Stimulated activated CD4-positive, alpha-beta T cell treated with anti-CD3 and anti-CD28 coated beads, TNF-alpha, amount 100 ng/mL, for 4 hours (primary cell): ENCODE measurements at regions not wholly inside any gene's neighbourhood (a gene's known extent, or its start where the extent isn't known, plus 50 kb on each side); places are given as distances from the start of the nearest gene placed in this dataset.

Source experiments
- DNase-seq, 3 experiments: peaks; one replicate each; pipeline ENCODE4 v3.0.0-alpha.2; 2020; ENCODE audit warnings: low read depth in 3 of 3

DNA sequence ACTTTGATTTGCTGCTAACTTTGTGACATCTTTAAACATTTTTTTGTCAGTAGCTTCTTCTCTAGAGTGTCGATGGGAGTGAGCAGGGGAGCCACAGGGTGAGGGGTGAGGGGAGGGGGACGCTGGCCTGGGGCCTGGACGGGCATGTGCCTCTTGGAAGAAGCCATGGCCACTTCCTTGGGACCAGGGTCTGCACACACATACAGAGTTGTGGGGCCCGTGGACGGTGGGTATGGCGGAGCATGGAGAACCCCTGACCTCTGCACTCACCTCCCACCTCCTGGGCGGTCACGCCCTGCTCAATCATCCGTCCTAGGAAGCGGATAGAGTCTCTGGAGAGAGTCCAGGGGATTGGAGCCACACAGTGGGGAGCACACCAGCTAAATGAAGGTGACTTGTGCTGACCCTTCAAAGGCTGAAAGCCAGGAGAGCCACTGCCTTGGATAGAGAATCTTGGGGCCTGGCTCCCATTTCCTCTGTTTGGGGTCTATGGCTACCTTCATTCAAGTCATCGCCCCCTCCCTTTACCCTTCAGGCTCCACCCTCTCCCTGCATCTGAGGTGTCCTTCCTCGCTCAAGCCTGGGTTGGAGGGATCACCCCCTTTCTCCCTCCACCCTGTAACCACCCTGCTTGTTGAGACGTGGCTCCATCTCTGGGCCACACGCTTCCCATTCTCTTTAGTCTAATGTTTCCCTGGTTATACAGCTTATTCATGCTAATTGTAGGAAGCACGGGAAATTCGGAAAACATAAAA is 63.9 kb upstream of the HAAO start:
- DNase-seq = no peak

GRCh38 chr2:42855221-42855970 is 63.0 kb upstream of the HAAO start:
- no peak for DNase-seq

- no peak for DNase-seq
Measured at GRCh38 chr2:42854207-42854818, 61.9 kb upstream of the HAAO start.

GRCh38 chr2:42853549-42854206 is 61.3 kb upstream of the HAAO start:
- DNase-seq = no peak

GRCh38 chr2:42852798-42853197 is 60.4 kb upstream of the HAAO start:
- no peak for DNase-seq

DNA sequence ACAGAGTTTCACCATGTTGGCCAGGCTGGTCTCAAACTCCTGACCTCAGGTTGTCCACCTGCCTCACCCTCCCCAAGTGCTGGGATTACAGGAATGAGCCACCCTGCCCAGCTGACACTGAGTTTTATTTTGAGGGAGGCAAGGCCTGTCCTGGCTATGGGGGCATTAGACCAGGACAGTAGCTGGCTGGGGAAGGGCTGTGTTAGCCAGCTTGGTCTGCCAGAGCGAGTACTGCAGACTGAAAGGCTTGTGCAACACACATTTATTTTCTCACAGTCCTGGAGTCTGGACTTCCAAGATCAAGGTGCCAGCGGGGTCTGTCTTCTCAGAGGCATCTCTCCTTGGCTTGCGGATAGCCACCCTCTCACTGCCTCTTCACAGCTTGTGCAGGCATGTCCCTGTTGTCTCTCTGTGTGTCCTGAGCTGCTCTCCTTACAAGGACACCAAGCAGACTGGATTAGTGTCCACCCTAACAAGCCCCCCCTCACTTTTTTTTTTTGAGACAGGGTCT is 59.4 kb upstream of the HAAO start:
- no peak for DNase-seq

- DNase-seq = no peak
Measured at GRCh38 chr2:42851186-42851585, 58.8 kb upstream of the HAAO start.

- DNase-seq = no peak
Measured at GRCh38 chr2:42850016-42850805, 57.8 kb upstream of the HAAO start.

DNA sequence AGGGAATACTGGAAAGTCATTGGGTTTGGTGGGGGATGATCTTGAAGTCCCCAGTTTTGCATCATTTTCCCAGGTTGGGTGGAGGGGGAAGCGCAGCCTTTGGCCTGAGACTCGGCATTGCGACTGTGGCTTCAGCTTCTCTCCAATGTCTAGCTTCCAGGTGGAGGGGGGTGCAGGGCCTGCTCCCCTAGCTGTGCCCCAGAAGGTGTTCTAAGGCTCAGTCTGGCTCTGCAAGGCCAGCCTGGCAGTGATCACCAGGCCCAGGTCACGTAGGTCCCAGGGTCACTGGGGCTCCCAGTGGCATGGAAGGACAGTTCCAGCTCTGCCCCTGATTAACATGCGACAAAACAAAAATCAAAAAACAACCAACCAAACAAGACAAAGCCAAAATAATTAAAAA is 56.9 kb upstream of the HAAO start:
- DNase-seq = no peak

DNA sequence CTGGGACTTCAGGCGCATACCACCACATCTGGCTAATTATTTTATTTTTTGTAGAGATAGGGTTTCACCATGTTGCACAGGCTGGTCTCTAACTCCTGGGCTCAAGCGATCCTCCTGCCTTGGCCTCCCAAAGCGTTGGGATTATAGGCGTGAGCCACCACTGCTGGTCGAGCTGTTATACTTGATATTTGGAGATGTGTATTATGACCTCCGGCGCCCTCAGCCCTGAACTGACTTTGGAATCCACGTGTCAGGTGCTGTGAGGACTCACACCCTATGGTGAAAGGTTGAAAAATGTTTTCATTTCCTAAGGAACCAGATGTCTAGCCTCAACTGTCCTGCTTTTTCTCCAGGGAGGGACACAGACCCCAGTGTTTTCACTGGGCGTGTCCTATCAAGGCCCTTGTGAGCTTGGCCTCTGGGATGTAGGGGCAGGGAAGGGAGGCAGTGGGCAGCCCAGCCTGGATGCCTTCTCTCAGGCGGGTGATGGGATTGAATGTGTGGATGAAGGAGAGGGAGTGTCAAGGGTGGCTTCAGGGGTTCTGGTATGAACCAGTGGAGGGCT is 56.4 kb upstream of the HAAO start:
- no peak for DNase-seq

- no peak for DNase-seq
Measured at GRCh38 chr2:42848265-42848664, 55.9 kb upstream of the HAAO start.

- no peak for DNase-seq
Measured at GRCh38 chr2:42847596-42848151, 55.3 kb upstream of the HAAO start.

GRCh38 chr2:42846932-42847595 is 54.7 kb upstream of the HAAO start:
- no peak for DNase-seq

DNA sequence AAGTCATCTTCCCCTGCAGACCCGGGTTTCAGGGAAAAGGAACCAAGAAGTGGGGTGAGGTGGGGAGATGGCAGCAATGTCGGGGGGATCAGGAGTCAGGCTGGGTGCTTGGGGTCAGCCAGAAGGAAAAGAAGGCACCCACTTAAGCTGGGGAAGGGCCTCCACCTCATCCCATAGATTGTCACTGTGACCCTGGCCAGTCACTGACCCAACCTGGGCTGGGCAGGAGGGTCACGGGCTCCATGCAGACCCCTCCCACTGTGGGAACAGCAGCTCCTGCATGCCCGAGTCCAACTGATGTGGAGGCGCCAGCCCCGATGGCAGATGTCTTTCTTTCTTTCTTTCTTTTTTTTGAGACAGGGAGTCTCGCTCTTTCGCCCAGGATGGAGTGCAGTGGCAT is 53.6 kb upstream of the HAAO start:
- no peak for DNase-seq

GRCh38 chr2:42844901-42845821 is 52.8 kb upstream of the HAAO start:
- DNase-seq = no peak

GRCh38 chr2:42844366-42844765 is 52.0 kb upstream of the HAAO start:
- no peak for DNase-seq

DNA sequence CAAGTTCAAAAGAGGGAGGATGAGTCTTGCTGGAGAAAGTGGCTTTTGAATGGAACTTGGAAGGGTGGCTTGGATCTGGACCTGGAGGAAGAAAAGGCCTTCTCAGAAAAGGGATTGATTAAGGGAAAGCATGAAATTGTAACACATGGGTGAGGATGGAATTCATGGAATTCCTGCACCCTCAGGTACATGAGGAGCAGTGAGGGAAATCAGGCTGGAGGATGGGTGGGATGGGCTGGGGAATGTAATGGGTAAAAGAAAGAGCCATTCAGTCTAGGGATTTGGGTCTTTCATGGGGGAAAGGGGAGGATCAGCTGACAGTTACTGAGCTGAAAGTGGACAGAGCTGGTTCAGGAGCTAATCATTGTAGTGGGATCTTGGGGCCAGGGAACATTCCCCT is 51.2 kb upstream of the HAAO start:
- DNase-seq = no peak

- DNase-seq = no peak
Measured at GRCh38 chr2:42843131-42843530, 50.7 kb upstream of the HAAO start.

- DNase-seq = no peak
Measured at GRCh38 chr2:42842466-42842865, 50.1 kb upstream of the HAAO start.
